ENCODE measurements at regions not wholly inside any gene's neighbourhood (a gene's known extent, or its start where the extent isn't known, plus 50 kb on each side); places are given as distances from the start of the nearest gene placed in this dataset.

- H3K79me2 ChIP-seq (ENCODE audit: control insufficient read depth, insufficient read depth, low read length) = no peaks in the 10 kb centered on the region
- no peak for ATAC-seq
- no peaks in the 10 kb centered on the region for H3K4me1 ChIP-seq (replicated peaks in 1 of 2; ENCODE audit: control insufficient read depth in 2 of 2, insufficient read depth in 2 of 2, low read length in 2 of 2)
- in situ Hi-C loops (cut with MboI) (no loop called here), intact Hi-C loops (cut with micrococcal nuclease) (no loop called here)
- WGBS (ENCODE audit: insufficient coverage, low coverage, missing lambda C conversion rate) = 0% methylated on average over 1 of the region's 1 CpG
- ChIA-PET CTCF (ENCODE audit: low intra/inter-chr PET ratio) (no interaction called here), POLR2A (no interaction called here)
- no peak overlapping the region for H2AFZ ChIP-seq (ENCODE audit: low read depth, low read length)
- no peaks in the 10 kb centered on the region for H3K36me3 ChIP-seq (ENCODE audit: control insufficient read depth, insufficient read depth, low read length)
- no peaks in the 10 kb centered on the region for H3K9me3 ChIP-seq (replicated peaks; ENCODE audit: control insufficient read depth, insufficient read depth, low read depth, low read length)
- no peak overlapping the region for H3K27ac ChIP-seq (ENCODE audit: extremely low read depth, low read depth, low read length)
- no peaks in the 10 kb centered on the region for H4K20me1 ChIP-seq (replicated peaks; ENCODE audit: control insufficient read depth, insufficient read depth, low read length)
- H3K9me1 ChIP-seq (ENCODE audit: control insufficient read depth, insufficient read depth, low read length) = no peaks in the 10 kb centered on the region
- DNase-seq (ENCODE audit: extremely low read depth in 1 of 4, low spot score in 3 of 4) = no peak
- BruUV-seq (replicated peaks) = no TSS peak
- no peak for FAIRE-seq
- H3K4me3 ChIP-seq = no peak overlapping the region
- TF ChIP-seq TAF1 (IDR thresholded peaks at IDR 0.05; ENCODE audit: control insufficient read depth, extremely low read depth, insufficient read depth, low read length, severe bottlenecking) (no peak), FOXJ3 (CRISPR knock-in tag; IDR thresholded peaks at IDR 0.05) (no peak), CBX8 (IDR thresholded peaks at IDR 0.05; ENCODE audit: borderline replicate concordance, extremely low read depth, low read depth, low read length, poor library complexity, severe bottlenecking) (no peak), ZNF699 (CRISPR knock-in tag; IDR thresholded peaks at IDR 0.05; ENCODE audit: insufficient replicate concordance) (no peak), SRSF3 (IDR thresholded peaks at IDR 0.05; ENCODE audit: insufficient read depth, low read length) (no peak), ZNF445 (CRISPR knock-in tag; IDR thresholded peaks at IDR 0.05; ENCODE audit: low read depth) (no peak), KHSRP (IDR thresholded peaks at IDR 0.05) (no peak), RFX5 (IDR thresholded peaks at IDR 0.05; ENCODE audit: low read depth, low read length) (no peak), RBBP5 (IDR thresholded peaks at IDR 0.05; ENCODE audit: borderline replicate concordance, insufficient read depth, low read length, poor library complexity, severe bottlenecking) (no peak), ZNF507 (tag; conservative IDR thresholded peaks at IDR 0.05) (no peak), ZNF347 (CRISPR knock-in tag; IDR thresholded peaks at IDR 0.05; ENCODE audit: low read depth) (no peak), ZBTB34 (CRISPR knock-in tag; IDR thresholded peaks at IDR 0.05) (no peak), ZFP1 (CRISPR knock-in tag; IDR thresholded peaks at IDR 0.05) (no peak), RFX1 (IDR thresholded peaks at IDR 0.05) (no peak)
- no peaks in the 10 kb centered on the region for H3K27me3 ChIP-seq (ENCODE audit: control insufficient read depth in 2 of 2, insufficient read depth in 2 of 2, low read length in 2 of 2)
- no peak overlapping the region for H3K4me2 ChIP-seq (ENCODE audit: insufficient read depth, low read length)
- H3K9ac ChIP-seq (ENCODE audit: insufficient read depth in 1 of 2, low read depth in 2 of 2, low read length in 2 of 2) = no peak overlapping the region
Observed at GRCh38 chr11:92714111-92714510, 255.3 kb upstream of the MTNR1B start.

Measured in K562 (cell line).